Gastrocnemius medialis (tissue), 4 donors: ENCODE measurements at regions not wholly inside any gene's neighbourhood (a gene's known extent, or its start where the extent isn't known, plus 50 kb on each side); places are given as distances from the start of the nearest gene placed in this dataset.

Source experiments
- ATAC-seq, 2 donors: fragments of 150-250 bp; one replicate each; pipeline ENCODE4 v1.9.1; 2016
- DNase-seq, 2 donors: peaks; one replicate each; pipeline ENCODE4 v3.0.0-alpha.2; 2019
- H3K27ac ChIP-seq, 4 donors: fragments of 200-600 bp; sonication (generic); 1 replicate in 1 of 4; 2 replicates in 3 of 4; pipeline ENCODE4 v1.5.1; 2016 to 2018; ENCODE audit warnings: mild to moderate bottlenecking in 2 of 4, moderate library complexity in 1 of 4
- H3K27me3 ChIP-seq, 3 donors: fragments of 200-600 bp; sonication (generic) in 2 of 3; 1 replicate in 1 of 3; 2 replicates in 2 of 3; pipeline versions ENCODE4 v1.5.1 to v1.6.0; 2016 to 2019; ENCODE audit warnings: mild to moderate bottlenecking in 1 of 3, moderate library complexity in 1 of 3
- H3K36me3 ChIP-seq, 2 donors: fragments of 200-600 bp; sonication (generic) in 1 of 2; one replicate each; pipeline ENCODE4 v1.5.1; 2017 to 2018
- H3K4me1 ChIP-seq, 2 donors: fragments of 200-600 bp; sonication (generic) in 1 of 2; one replicate each; pipeline ENCODE4 v1.5.1; 2016 to 2017; ENCODE audit warnings: mild to moderate bottlenecking in 2 of 2
- H3K4me3 ChIP-seq, 4 donors: fragments of 200-600 bp; sonication (generic) in 3 of 4; 1 replicate in 1 of 4; 2 replicates in 3 of 4; pipeline ENCODE4 v1.5.1; 2016 to 2019; ENCODE audit warnings: mild to moderate bottlenecking in 2 of 4
- H3K9me3 ChIP-seq, 3 donors: fragments of 200-600 bp; sonication (generic) in 2 of 3; 1 replicate in 1 of 3; 2 replicates in 2 of 3; pipeline ENCODE4 v1.5.1; 2016 to 2019
- POLR2A ChIP-seq, 2 donors: fragments of 450-650 bp; IDR thresholded peaks; one replicate each; pipeline ENCODE4 v1.6.1; 2017; ENCODE audit warnings: antibody characterized with exemption in 2 of 2, mild to moderate bottlenecking in 2 of 2, moderate library complexity in 2 of 2
- in situ Hi-C, 4 donors: fragments of 200-750 bp; cut with MboI; loops; one replicate each; pipeline versions ENCODE4 v1.15.0 to v1.8.0; 2017; ENCODE audit warnings: low sequenced_read_pairs in 4 of 4
- intact Hi-C: fragments of 100-400 bp; cut with DNase I; formaldehyde crosslinking; loops from one replicate; pipeline ENCODE4 v1.15.1; 2023; ENCODE audit warnings: low total_unique reads
- TF ChIP-seq, protein P1 (sequence below), 5 experiments: fragments of 450-650 bp in 3 of 5; fragments of 200-600 bp in 2 of 5; sonication (generic) in 2 of 5; IDR thresholded peaks in 4 of 5; conservative IDR thresholded peaks in 1 of 5; 1 replicate in 4 of 5; 2 replicates in 1 of 5; pipeline ENCODE4 v1.5.1; 2016 to 2019; ENCODE audit warnings: antibody characterized with exemption in 5 of 5, mild to moderate bottlenecking in 3 of 5, moderate library complexity in 3 of 5

DNA sequence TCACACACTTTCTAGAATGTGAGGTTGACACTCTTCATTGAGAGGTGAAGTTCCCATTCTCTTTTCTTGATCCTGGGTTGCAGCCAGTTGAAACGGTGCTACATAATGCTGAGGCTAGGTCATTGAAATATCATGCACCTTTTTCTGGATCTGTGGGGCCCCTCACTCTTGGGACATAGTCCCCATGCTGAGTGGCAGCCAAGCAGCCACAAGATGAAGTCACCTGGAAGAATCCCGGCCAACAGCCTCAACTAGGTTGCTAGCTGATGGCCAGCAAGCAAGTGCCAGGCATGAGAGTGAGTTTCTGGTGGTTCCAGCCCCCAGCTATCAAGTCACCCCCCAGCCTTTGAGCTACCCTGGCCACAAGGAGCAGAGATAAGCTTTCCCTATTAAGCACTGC is 148.5 kb upstream of the TSHZ3 start:
- intact Hi-C loops: no loop called here
- no peaks in the 10 kb centered on the region for H3K4me1 ChIP-seq
- DNase-seq: no peak
- H3K36me3 ChIP-seq: no peaks in the 10 kb centered on the region
- TF ChIP-seq, protein P1, sequence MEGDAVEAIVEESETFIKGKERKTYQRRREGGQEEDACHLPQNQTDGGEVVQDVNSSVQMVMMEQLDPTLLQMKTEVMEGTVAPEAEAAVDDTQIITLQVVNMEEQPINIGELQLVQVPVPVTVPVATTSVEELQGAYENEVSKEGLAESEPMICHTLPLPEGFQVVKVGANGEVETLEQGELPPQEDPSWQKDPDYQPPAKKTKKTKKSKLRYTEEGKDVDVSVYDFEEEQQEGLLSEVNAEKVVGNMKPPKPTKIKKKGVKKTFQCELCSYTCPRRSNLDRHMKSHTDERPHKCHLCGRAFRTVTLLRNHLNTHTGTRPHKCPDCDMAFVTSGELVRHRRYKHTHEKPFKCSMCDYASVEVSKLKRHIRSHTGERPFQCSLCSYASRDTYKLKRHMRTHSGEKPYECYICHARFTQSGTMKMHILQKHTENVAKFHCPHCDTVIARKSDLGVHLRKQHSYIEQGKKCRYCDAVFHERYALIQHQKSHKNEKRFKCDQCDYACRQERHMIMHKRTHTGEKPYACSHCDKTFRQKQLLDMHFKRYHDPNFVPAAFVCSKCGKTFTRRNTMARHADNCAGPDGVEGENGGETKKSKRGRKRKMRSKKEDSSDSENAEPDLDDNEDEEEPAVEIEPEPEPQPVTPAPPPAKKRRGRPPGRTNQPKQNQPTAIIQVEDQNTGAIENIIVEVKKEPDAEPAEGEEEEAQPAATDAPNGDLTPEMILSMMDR (IDR thresholded peaks at IDR 0.05 in 4 of 5, conservative IDR thresholded peaks at IDR 0.05 in 1 of 5): no peak
- TF ChIP-seq POLR2A (IDR thresholded peaks at IDR 0.05): no peak
- no peaks in the 10 kb centered on the region for H3K27me3 ChIP-seq
- no peak for ATAC-seq
- H3K27ac ChIP-seq: no peak overlapping the region
- H3K9me3 ChIP-seq: no peaks in the 10 kb centered on the region
- H3K4me3 ChIP-seq: no peak overlapping the region
- in situ Hi-C loops: no loop called here

GRCh38 chr19:31498781-31499180 is 149.5 kb upstream of the TSHZ3 start:
- no peak overlapping the region for H3K27ac ChIP-seq
- no peaks in the 10 kb centered on the region for H3K4me1 ChIP-seq
- H3K27me3 ChIP-seq: no peaks in the 10 kb centered on the region
- ATAC-seq (no peak), DNase-seq (no peak)
- in situ Hi-C loops: no loop called here
- H3K9me3 ChIP-seq: no peaks in the 10 kb centered on the region
- TF ChIP-seq, protein P1 (IDR thresholded peaks at IDR 0.05 in 4 of 5, conservative IDR thresholded peaks at IDR 0.05 in 1 of 5): no peak
- no peak for TF ChIP-seq POLR2A (IDR thresholded peaks at IDR 0.05)
- H3K4me3 ChIP-seq: no peak overlapping the region
- no peaks in the 10 kb centered on the region for H3K36me3 ChIP-seq
- intact Hi-C loops: no loop called here

GRCh38 chr19:31499281-31500196 is 150.3 kb upstream of the TSHZ3 start:
- ATAC-seq (no peak), DNase-seq (no peak)
- H3K36me3 ChIP-seq: no peaks in the 10 kb centered on the region
- no peak overlapping the region for H3K27ac ChIP-seq
- TF ChIP-seq, protein P1 (IDR thresholded peaks at IDR 0.05 in 4 of 5, conservative IDR thresholded peaks at IDR 0.05 in 1 of 5): no peak
- intact Hi-C loops (no loop called here), in situ Hi-C loops (no loop called here)
- H3K27me3 ChIP-seq: no peaks in the 10 kb centered on the region
- H3K4me3 ChIP-seq: no peak overlapping the region
- no peaks in the 10 kb centered on the region for H3K4me1 ChIP-seq
- no peaks in the 10 kb centered on the region for H3K9me3 ChIP-seq

GRCh38 chr19:31500197-31500830 is 151.1 kb upstream of the TSHZ3 start:
- H3K9me3 ChIP-seq: no peaks in the 10 kb centered on the region
- H3K36me3 ChIP-seq: no peaks in the 10 kb centered on the region
- no peak for DNase-seq
- no peak overlapping the region for H3K4me3 ChIP-seq
- no peaks in the 10 kb centered on the region for H3K4me1 ChIP-seq
- ATAC-seq: no peak
- H3K27ac ChIP-seq: no peak overlapping the region
- intact Hi-C loops: no loop called here
- in situ Hi-C loops: no loop called here
- H3K27me3 ChIP-seq: no peaks in the 10 kb centered on the region
- no peak for TF ChIP-seq POLR2A (IDR thresholded peaks at IDR 0.05)
- TF ChIP-seq, protein P1 (IDR thresholded peaks at IDR 0.05 in 4 of 5, conservative IDR thresholded peaks at IDR 0.05 in 1 of 5): no peak
